Calu3 (cell line): ENCODE measurements at regions not wholly inside any gene's neighbourhood (a gene's known extent, or its start where the extent isn't known, plus 50 kb on each side); places are given as distances from the start of the nearest gene placed in this dataset.

Experiments
- BruUV-seq: library from RNA; stranded (reverse); fragments of 400-500 nt; replicated peaks from 2 replicates; lab custom pipeline; 2021; lab: Mats Ljungman, UMichigan
- CTCF ChIA-PET: fragments of 300-600 bp; sonication (Branson Sonifier 250); formaldehyde crosslinking; loops from one replicate; lab custom pipeline; 2022; ENCODE audit warnings: antibody characterized with exemption; lab: Charles Lee
- DNase-seq: peaks from one replicate; pipeline ENCODE4 v3.0.0; 2022
- H3K27ac Mint-ChIP-seq: one replicate; pipeline ENCODE4 v1.8.0; 2022; ENCODE audit warnings: mixed read lengths; ENCODE audit not compliant: unreplicated experiment
- H3K27me3 Mint-ChIP-seq: one replicate; pipeline ENCODE4 v1.8.0; 2022; ENCODE audit warnings: mixed read lengths; ENCODE audit not compliant: unreplicated experiment
- H3K36me3 Mint-ChIP-seq: one replicate; pipeline ENCODE4 v1.8.0; 2022; ENCODE audit warnings: mild to moderate bottlenecking, moderate library complexity, mixed read lengths; ENCODE audit not compliant: insufficient read depth, unreplicated experiment
- H3K4me1 Mint-ChIP-seq: one replicate; pipeline ENCODE4 v1.8.0; 2022; ENCODE audit warnings: mild to moderate bottlenecking, low read depth, mixed read lengths; ENCODE audit not compliant: unreplicated experiment
- H3K4me3 Mint-ChIP-seq: one replicate; pipeline ENCODE4 v1.8.0; 2022; ENCODE audit warnings: mild to moderate bottlenecking, low read depth, moderate library complexity, mixed read lengths; ENCODE audit not compliant: unreplicated experiment
- H3K9me3 Mint-ChIP-seq: one replicate; pipeline ENCODE4 v1.8.0; 2022; ENCODE audit warnings: low read depth, mixed read lengths; ENCODE audit not compliant: unreplicated experiment
- intact Hi-C: fragments of 100-400 bp; cut with micrococcal nuclease; formaldehyde crosslinking; loops from one replicate; pipeline ENCODE4 v1.10.0; 2022; ENCODE audit not compliant: unreplicated experiment
- TF ChIP-seq, protein P1 (sequence below): fragments of 200-600 bp; IDR thresholded peaks from one replicate; pipeline ENCODE4 v1.8.0; 2022; ENCODE audit warnings: antibody characterized with exemption; ENCODE audit not compliant: unreplicated experiment

DNA sequence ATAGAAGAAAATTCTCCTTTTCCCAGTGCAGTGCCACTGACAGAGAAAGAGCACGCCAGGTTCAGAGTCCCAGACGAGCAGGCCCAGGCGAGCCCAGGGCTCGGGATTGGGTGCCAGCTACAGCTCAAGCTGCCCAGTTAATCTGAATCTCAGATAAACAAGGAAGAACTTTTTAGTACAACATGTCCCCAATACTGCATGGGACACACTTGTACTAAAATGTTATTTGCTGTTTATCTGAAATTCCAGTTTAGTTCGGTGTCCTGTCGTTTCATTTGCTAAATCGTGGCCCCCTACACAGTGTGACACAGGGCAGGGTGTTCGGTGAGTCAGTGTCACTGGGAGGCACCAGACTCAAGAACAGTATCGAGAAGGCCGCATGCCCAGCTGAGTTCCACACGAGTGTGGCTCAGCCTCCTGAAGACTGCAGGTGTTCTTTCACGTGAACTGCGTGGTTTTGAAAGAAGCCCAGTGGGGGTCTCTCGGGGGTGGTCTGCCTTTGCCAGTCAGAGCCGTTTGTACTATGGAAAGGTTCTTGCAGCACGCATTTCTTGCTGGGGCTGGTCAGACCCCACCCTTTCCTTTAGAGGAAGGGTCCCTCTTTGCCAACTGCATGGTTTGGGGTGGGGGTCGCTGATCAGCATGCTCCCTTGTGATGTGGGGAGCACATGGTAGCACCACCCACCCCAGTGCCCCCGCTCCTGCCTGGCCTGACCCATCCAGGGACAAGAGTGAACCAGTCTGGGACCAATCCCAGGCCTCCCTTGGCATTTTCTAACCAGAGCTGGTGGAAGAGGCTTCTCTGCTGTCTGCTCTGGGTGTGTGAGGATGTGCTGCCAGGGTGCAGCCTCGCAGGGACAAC is 115.6 kb upstream of the B3GAT1 start:
- DNase-seq, result no peak
- Mint-ChIP-seq H3K27me3 (peaks cover 3% of the 10 kb centered on the region), H3K9me3 (peaks cover 9% of the 10 kb centered on the region), H3K4me1 (no peaks in the 10 kb centered on the region), H3K27ac (no peak overlapping the region), H3K4me3 (no peak overlapping the region), H3K36me3 (no peaks in the 10 kb centered on the region)
- BruUV-seq, result no TSS peak
- CTCF ChIA-PET, result no interaction called here
- intact Hi-C loops, result no loop called here
- TF ChIP-seq, protein P1, sequence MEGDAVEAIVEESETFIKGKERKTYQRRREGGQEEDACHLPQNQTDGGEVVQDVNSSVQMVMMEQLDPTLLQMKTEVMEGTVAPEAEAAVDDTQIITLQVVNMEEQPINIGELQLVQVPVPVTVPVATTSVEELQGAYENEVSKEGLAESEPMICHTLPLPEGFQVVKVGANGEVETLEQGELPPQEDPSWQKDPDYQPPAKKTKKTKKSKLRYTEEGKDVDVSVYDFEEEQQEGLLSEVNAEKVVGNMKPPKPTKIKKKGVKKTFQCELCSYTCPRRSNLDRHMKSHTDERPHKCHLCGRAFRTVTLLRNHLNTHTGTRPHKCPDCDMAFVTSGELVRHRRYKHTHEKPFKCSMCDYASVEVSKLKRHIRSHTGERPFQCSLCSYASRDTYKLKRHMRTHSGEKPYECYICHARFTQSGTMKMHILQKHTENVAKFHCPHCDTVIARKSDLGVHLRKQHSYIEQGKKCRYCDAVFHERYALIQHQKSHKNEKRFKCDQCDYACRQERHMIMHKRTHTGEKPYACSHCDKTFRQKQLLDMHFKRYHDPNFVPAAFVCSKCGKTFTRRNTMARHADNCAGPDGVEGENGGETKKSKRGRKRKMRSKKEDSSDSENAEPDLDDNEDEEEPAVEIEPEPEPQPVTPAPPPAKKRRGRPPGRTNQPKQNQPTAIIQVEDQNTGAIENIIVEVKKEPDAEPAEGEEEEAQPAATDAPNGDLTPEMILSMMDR, result no peak

DNA sequence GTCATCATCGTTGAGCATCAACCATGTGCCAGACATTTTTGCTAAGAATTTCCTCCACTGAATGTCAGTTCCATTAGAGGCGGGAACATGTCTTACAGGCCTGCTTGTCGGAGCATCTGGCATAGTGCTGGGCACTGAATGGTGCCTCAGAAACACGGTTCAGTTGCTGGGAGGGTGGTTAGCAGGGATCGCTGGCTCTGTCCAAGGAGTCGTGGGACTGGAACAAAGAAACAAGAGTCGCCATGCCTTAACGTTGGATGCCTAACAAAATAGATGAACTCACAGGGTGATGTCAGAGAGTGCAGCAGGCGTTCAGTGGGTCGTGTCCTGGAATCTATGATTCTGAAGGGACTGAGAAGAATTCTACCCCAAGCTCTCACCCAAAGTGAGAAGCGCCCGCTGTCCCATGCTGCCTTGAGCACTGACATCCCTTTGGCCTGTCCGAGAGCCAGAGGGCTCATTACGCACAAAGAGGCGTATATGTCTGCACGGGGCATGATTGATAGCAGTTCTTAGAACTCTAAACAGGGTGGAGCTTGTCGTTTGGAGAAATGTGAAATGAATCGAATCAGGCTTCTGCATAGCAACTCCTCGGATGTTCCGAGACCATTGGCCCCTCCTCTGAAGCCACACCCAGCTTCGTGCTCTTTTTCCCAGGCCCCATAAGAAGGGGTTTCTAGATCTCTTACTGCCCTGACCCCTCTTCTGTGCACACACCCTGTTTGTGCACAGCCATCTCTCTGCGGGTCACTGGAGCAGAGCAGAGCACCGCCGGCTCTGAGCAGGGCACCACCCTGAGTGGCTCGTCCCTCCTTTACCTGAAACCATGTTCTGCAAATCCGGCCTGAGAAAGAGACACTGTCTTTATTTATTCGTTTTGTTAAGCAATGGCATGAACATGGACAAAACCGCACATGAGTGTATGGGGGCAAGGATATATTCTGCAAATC is 113.1 kb upstream of the B3GAT1 start:
- TF ChIP-seq, protein P1, result no peak
- no peak for DNase-seq
- BruUV-seq, result no TSS peak

DNA sequence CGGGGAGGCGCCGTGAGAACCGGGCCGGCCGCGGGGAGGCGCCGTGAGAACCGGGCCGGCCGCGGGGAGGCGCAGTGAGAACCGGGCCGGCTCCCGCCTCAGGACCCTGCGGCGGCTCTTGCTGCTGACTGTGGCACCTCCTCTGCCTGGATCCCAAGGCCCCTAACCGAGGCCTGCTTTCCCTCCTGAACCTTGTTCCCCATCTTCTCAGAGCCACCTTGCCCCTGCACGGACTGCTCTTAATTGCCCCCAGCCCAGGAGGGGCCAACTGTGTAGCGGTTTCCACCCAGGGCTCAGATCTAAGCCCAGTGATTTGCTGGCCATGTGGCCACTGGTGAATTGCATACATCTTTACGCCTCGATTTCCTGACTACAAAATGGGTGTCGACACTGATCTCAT is 112.2 kb upstream of the B3GAT1 start:
- H3K4me1 Mint-ChIP-seq, result no peaks in the 10 kb centered on the region
- BruUV-seq, result no TSS peak
- DNase-seq, result no peak
- CTCF ChIA-PET, result no interaction called here
- H3K36me3 Mint-ChIP-seq, result no peaks in the 10 kb centered on the region
- TF ChIP-seq, protein P1, result no peak
- H3K27me3 Mint-ChIP-seq, result peaks cover 20% of the 10 kb centered on the region
- intact Hi-C loops, result no loop called here
- H3K4me3 Mint-ChIP-seq, result no peak overlapping the region
- H3K9me3 Mint-ChIP-seq, result peaks cover 11% of the 10 kb centered on the region
- H3K27ac Mint-ChIP-seq, result no peak overlapping the region

More for the DNA sequence above, 113.1 kb upstream of the B3GAT1 start:
- H3K27ac Mint-ChIP-seq, result no peak overlapping the region
- CTCF ChIA-PET, result no interaction called here
- H3K4me1 Mint-ChIP-seq, result no peaks in the 10 kb centered on the region
- no peak overlapping the region for H3K4me3 Mint-ChIP-seq
- peaks cover 20% of the 10 kb centered on the region for H3K27me3 Mint-ChIP-seq
- intact Hi-C loops, result no loop called here
- peaks cover 11% of the 10 kb centered on the region for H3K9me3 Mint-ChIP-seq
- H3K36me3 Mint-ChIP-seq, result no peaks in the 10 kb centered on the region

DNA sequence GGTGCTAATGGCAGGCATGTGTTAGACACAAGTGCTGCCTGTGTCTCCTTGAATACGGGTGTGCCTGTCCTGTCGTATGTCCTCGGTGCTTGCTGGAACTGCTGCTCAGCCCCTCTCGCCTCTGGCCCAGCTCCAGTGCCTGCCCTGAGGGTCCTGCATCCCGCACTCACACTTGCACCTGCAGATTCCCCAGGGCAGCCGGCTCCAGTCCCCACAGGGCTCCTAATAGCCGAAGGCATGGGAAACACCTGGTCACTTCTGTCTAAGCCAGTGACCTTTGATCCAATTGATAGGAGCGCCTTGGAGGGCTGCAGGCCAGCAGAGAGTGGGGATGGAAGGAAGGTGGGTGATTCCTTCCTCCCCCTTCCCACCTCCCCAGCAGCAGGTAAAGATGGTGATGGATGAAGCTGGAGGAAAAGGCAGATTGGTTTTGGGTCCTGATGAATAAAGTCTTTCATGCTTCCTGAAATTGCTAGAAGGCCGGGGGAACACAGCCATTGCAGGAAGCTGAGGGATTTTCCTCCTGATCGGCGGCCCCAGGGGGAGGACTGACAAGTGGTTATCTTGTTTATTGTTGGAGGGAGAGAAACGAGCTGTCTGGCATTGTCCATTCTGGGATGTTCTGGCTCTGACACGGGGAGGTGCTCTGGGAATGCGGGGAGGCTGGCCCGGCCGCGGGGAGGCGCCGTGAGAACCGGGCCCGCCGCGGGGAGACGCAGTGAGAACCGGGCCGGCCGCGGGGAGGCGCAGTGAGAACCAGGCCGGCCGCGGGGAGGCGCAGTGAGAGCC is 110.9 kb upstream of the B3GAT1 start:
- Mint-ChIP-seq H3K4me1 (no peaks in the 10 kb centered on the region), H3K27ac (no peak overlapping the region), H3K9me3 (peaks cover 7% of the 10 kb centered on the region), H3K36me3 (no peaks in the 10 kb centered on the region), H3K27me3 (peaks cover 20% of the 10 kb centered on the region), H3K4me3 (no peak overlapping the region)
- no TSS peak for BruUV-seq
- CTCF ChIA-PET, result no interaction called here
- no peak for DNase-seq
- TF ChIP-seq, protein P1, result no peak
- intact Hi-C loops, result no loop called here
